H1 (cell line): ENCODE measurements at regions not wholly inside any gene's neighbourhood (a gene's known extent, or its start where the extent isn't known, plus 50 kb on each side); places are given as distances from the start of the nearest gene placed in this dataset.

ENCODE experiments used
- CTCF ChIA-PET: fragments of 300-600 bp; sonication (Branson Sonifier 250); formaldehyde crosslinking; loops from one replicate; lab custom pipeline; 2021; ENCODE audit not compliant: partially characterized antibody; lab: Charles Lee
- POLR2A ChIA-PET: fragments of 300-600 bp; sonication (Branson Sonifier 250); formaldehyde crosslinking; loops from one replicate; lab custom pipeline; 2021; ENCODE audit warnings: inconsistent platforms; ENCODE audit not compliant: partially characterized antibody; lab: Charles Lee
- DNase-seq, 2 experiments: peaks; one replicate each; pipeline versions ENCODE4 v3.0.0 to v3.0.0-alpha.2; 2010 to 2022; ENCODE audit warnings: low spot score in 2 of 2, low read depth in 1 of 2, mixed read lengths in 1 of 2
- FAIRE-seq: peaks from 2 replicates; lab custom pipeline; 2011; peaks lifted over from hg19 to GRCh38; lab: Jason Lieb, UNC
- H2AFZ ChIP-seq: 2 replicates; pipeline ENCODE4 v1.8.1; 2012; ENCODE audit warnings: low read length, inconsistent platforms
- H2AK5ac ChIP-seq: 2 replicates; pipeline ENCODE4 v1.6.1; 2013; ENCODE audit warnings: low read depth, low read length
- H2BK120ac ChIP-seq: replicated peaks from 2 replicates; pipeline ENCODE3; 2013; ENCODE audit warnings: low read depth, low read length, inconsistent platforms
- H2BK12ac ChIP-seq: 2 replicates; pipeline ENCODE4 v1.6.1; 2013; ENCODE audit warnings: low read depth, low read length
- H2BK15ac ChIP-seq: 2 replicates; pipeline ENCODE4 v1.6.1; 2013; ENCODE audit warnings: low read length
- H2BK20ac ChIP-seq: 2 replicates; pipeline ENCODE4 v1.6.1; 2013; ENCODE audit warnings: low read length
- H2BK5ac ChIP-seq: 2 replicates; pipeline ENCODE4 v1.6.1; 2013; ENCODE audit warnings: low read depth, low read length
- H3K14ac ChIP-seq: 2 replicates; pipeline ENCODE4 v1.6.1; 2013; ENCODE audit warnings: inconsistent platforms; ENCODE audit not compliant: insufficient read length
- H3K18ac ChIP-seq: 2 replicates; pipeline ENCODE4 v1.6.1; 2013; ENCODE audit warnings: low read length; ENCODE audit errors: extremely low read depth
- H3K23ac ChIP-seq: 2 replicates; pipeline ENCODE4 v1.6.1; 2013; ENCODE audit warnings: inconsistent platforms; ENCODE audit not compliant: insufficient read length
- H3K23me2 ChIP-seq: 2 replicates; pipeline ENCODE4 v1.6.1; 2013; ENCODE audit warnings: low read depth, low read length
- H3K27ac ChIP-seq: 2 replicates; pipeline ENCODE4 v1.6.1; 2011; ENCODE audit warnings: low read depth, low read length, inconsistent platforms
- H3K27me3 ChIP-seq, 4 experiments: replicated peaks in 1 of 4; 1 replicate in 1 of 4; 2 replicates in 3 of 4; pipeline versions ENCODE4 v1.6.1 to v1.8.1; 2011 to 2013; ENCODE audit warnings: low read length in 3 of 4, mild to moderate bottlenecking in 3 of 4, inconsistent platforms in 2 of 4, mixed read lengths in 2 of 4, moderate library complexity in 1 of 4; ENCODE audit not compliant: control insufficient read depth in 3 of 4, insufficient read depth in 3 of 4; ENCODE audit errors: extremely low read depth in 1 of 4
- H3K36me3 ChIP-seq, 4 experiments: 2 replicates each; pipeline versions ENCODE4 v1.6.1 to v1.8.1; 2011 to 2013; ENCODE audit warnings: mild to moderate bottlenecking in 4 of 4, low read length in 3 of 4, moderate library complexity in 2 of 4, control low read depth in 1 of 4, inconsistent platforms in 1 of 4; ENCODE audit not compliant: insufficient read depth in 4 of 4, control insufficient read depth in 2 of 4
- H3K4ac ChIP-seq: replicated peaks from 2 replicates; pipeline ENCODE3; 2013; ENCODE audit warnings: low read length, low read depth, mixed read lengths, inconsistent platforms; ENCODE audit not compliant: insufficient read length
- H3K4me1 ChIP-seq, 4 experiments: replicated peaks in 1 of 4; 1 replicate in 1 of 4; 2 replicates in 3 of 4; pipeline versions ENCODE4 v1.6.1 to v1.8.1; 2011 to 2013; ENCODE audit warnings: low read length in 3 of 4, inconsistent platforms in 2 of 4, mixed read lengths in 1 of 4; ENCODE audit not compliant: insufficient read depth in 4 of 4, control insufficient read depth in 3 of 4
- H3K4me2 ChIP-seq, 2 experiments: 2 replicates each; pipeline versions ENCODE4 v1.6.1 to v1.8.1; 2011 to 2013; ENCODE audit warnings: low read depth in 2 of 2, low read length in 2 of 2, control low read depth in 1 of 2, inconsistent platforms in 1 of 2, mild to moderate bottlenecking in 1 of 2; ENCODE audit not compliant: insufficient read depth in 1 of 2
- H3K4me3 ChIP-seq, 4 experiments: fragments of 200-600, 300-600 bp in 1 of 4; sonication (generic), shearing (Covaris generic), sonication (Bioruptor Twin) in 1 of 4; 2 replicates each; pipeline versions ENCODE4 v1.5.1 to v1.8.1; 2011 to 2016; ENCODE audit warnings: low read length in 4 of 4, low read depth in 3 of 4, control low read depth in 2 of 4, inconsistent platforms in 2 of 4, mild to moderate bottlenecking in 2 of 4, mixed read lengths in 1 of 4, moderate library complexity in 1 of 4; ENCODE audit not compliant: insufficient read depth in 2 of 4; ENCODE audit errors: extremely low read depth in 1 of 4
- H3K56ac ChIP-seq: replicated peaks from 2 replicates; pipeline ENCODE3; 2013; ENCODE audit warnings: low read depth, mild to moderate bottlenecking, mixed read lengths, low read length, inconsistent platforms; ENCODE audit not compliant: insufficient read length
- H3K79me1 ChIP-seq: 2 replicates; pipeline ENCODE4 v1.6.1; 2013; ENCODE audit warnings: low read depth, low read length, control low read depth
- H3K79me2 ChIP-seq, 2 experiments: 2 replicates each; pipeline versions ENCODE4 v1.6.1 to v1.8.1; 2012 to 2013; ENCODE audit warnings: low read length in 2 of 2, mild to moderate bottlenecking in 2 of 2, inconsistent platforms in 1 of 2; ENCODE audit not compliant: insufficient read depth in 2 of 2, control insufficient read depth in 1 of 2
- H3K9ac ChIP-seq, 4 experiments: replicated peaks in 1 of 4; 1 replicate in 1 of 4; 2 replicates in 3 of 4; pipeline versions ENCODE4 v1.6.1 to v1.8.1; 2011 to 2013; ENCODE audit warnings: low read depth in 3 of 4, low read length in 3 of 4, control low read depth in 2 of 4, mild to moderate bottlenecking in 2 of 4, moderate library complexity in 2 of 4, inconsistent platforms in 1 of 4; ENCODE audit errors: extremely low read depth in 1 of 4
- H3K9me3 ChIP-seq, 2 experiments: 2 replicates each; pipeline versions ENCODE4 v1.6.1 to v1.8.1; 2012 to 2013; ENCODE audit warnings: mild to moderate bottlenecking in 2 of 2, moderate library complexity in 2 of 2, control low read depth in 1 of 2, inconsistent platforms in 1 of 2, low read depth in 1 of 2, low read length in 1 of 2, mixed read lengths in 1 of 2; ENCODE audit not compliant: insufficient read depth in 2 of 2
- H4K20me1 ChIP-seq, 2 experiments: replicated peaks in 1 of 2; 2 replicates each; pipeline versions ENCODE3 to v1.8.1; 2011 to 2013; ENCODE audit warnings: inconsistent platforms in 2 of 2, low read length in 2 of 2, mild to moderate bottlenecking in 1 of 2; ENCODE audit not compliant: insufficient read depth in 2 of 2, control insufficient read depth in 1 of 2
- H4K5ac ChIP-seq: 2 replicates; pipeline ENCODE4 v1.6.1; 2013; ENCODE audit warnings: low read length, low read depth, mixed read lengths, inconsistent platforms; ENCODE audit not compliant: insufficient read length
- H4K8ac ChIP-seq: 2 replicates; pipeline ENCODE4 v1.8.0; 2013; ENCODE audit warnings: mild to moderate bottlenecking, moderate library complexity, low read length, inconsistent platforms; ENCODE audit not compliant: insufficient read depth; ENCODE audit errors: extremely low read depth
- H4K91ac ChIP-seq: replicated peaks from 2 replicates; pipeline ENCODE3; 2013; ENCODE audit warnings: low read length, mixed read lengths, inconsistent platforms; ENCODE audit not compliant: insufficient read length
- EP300 ChIP-seq, 2 experiments: IDR thresholded peaks; 1 replicate in 1 of 2; 2 replicates in 1 of 2; pipeline ENCODE4 v1.6.1; 2011 to 2012; ENCODE audit warnings: low read depth in 2 of 2, low read length in 2 of 2, mild to moderate bottlenecking in 2 of 2, borderline replicate concordance in 1 of 2, inconsistent platforms in 1 of 2, moderate library complexity in 1 of 2
- GTF2F1 ChIP-seq: IDR thresholded peaks from 2 replicates; pipeline ENCODE4 v1.6.1; 2012; ENCODE audit warnings: low read depth, low read length, improper control_type of control experiment, borderline replicate concordance
- HDAC6 ChIP-seq: IDR thresholded peaks from one replicate; pipeline ENCODE4 v1.7.1; 2012; ENCODE audit warnings: low read depth, mild to moderate bottlenecking, inconsistent platforms, low read length, moderate library complexity
- JUN ChIP-seq: IDR thresholded peaks from 2 replicates; pipeline ENCODE4 v1.6.1; 2011; ENCODE audit warnings: low read depth, mild to moderate bottlenecking, improper control_type of control experiment, low read length
- JUND ChIP-seq: IDR thresholded peaks from 2 replicates; pipeline ENCODE4 v1.6.1; 2011; ENCODE audit warnings: mild to moderate bottlenecking, improper control_type of control experiment, low read length
- KDM4A ChIP-seq: IDR thresholded peaks from one replicate; pipeline ENCODE4 v1.7.1; 2012; ENCODE audit warnings: low read depth, mild to moderate bottlenecking, moderate library complexity, low read length, inconsistent platforms; ENCODE audit not compliant: severe bottlenecking
- NANOG ChIP-seq: IDR thresholded peaks from 2 replicates; pipeline ENCODE4 v1.6.1; 2011; ENCODE audit warnings: low read length, low read depth, mild to moderate bottlenecking, inconsistent platforms; ENCODE audit not compliant: insufficient read depth, poor library complexity, severe bottlenecking
- PHF8 ChIP-seq: fragments of 200-600 bp; sonication (generic); conservative IDR thresholded peaks from 2 replicates; pipeline ENCODE4 v1.7.1; 2012; ENCODE audit warnings: low read depth, mild to moderate bottlenecking, inconsistent platforms, low read length, moderate library complexity
- POLR2A ChIP-seq, 2 experiments: IDR thresholded peaks; 1 replicate in 1 of 2; 2 replicates in 1 of 2; pipeline ENCODE4 v1.6.1; 2011; ENCODE audit warnings: low read depth in 2 of 2, low read length in 2 of 2, mild to moderate bottlenecking in 2 of 2; ENCODE audit errors: control extremely low read depth in 1 of 2
- RBBP5 ChIP-seq: IDR thresholded peaks from 2 replicates; pipeline ENCODE4 v1.7.1; 2012; ENCODE audit warnings: low read depth, mild to moderate bottlenecking, inconsistent platforms, low read length, moderate library complexity, borderline replicate concordance
- RFX5 ChIP-seq: IDR thresholded peaks from 2 replicates; pipeline ENCODE4 v1.6.1; 2011; ENCODE audit warnings: low read depth, low read length, improper control_type of control experiment, borderline replicate concordance
- SP4 ChIP-seq: IDR thresholded peaks from 2 replicates; pipeline ENCODE4 v1.6.1; 2012; ENCODE audit warnings: low read length, inconsistent platforms
- SUZ12 ChIP-seq: fragments of 200-600 bp; sonication (generic); IDR thresholded peaks from 2 replicates; pipeline ENCODE4 v1.6.1; 2012; ENCODE audit warnings: mild to moderate bottlenecking, inconsistent platforms, low read length, moderate library complexity, mixed read lengths
- ZNF274 ChIP-seq: IDR thresholded peaks from 2 replicates; pipeline ENCODE4 v1.7.0; 2012; ENCODE audit warnings: low read length, borderline replicate concordance; ENCODE audit errors: extremely low read depth
- WGBS, 2 experiments: shearing (Covaris generic) in 1 of 2; methylation state at CpG; one replicate each; pipeline versions ENCODE4 v1.1.6 to v1.1.7; 2013 to 2015; ENCODE audit warnings: low lambda C conversion rate in 2 of 2, mixed read lengths in 2 of 2, inconsistent platforms in 1 of 2, low coverage in 1 of 2, missing lambda C conversion rate in 1 of 2; ENCODE audit not compliant: insufficient replicate concordance in 2 of 2, insufficient coverage in 1 of 2, insufficient read length in 1 of 2; ENCODE audit errors: extremely low coverage in 1 of 2, missing lambda C conversion rate in 1 of 2; 5-methylcytosine and 5-hydroxymethylcytosine counted together

- POLR2A ChIA-PET = no interaction called here
- no peak overlapping the region for H3K23ac ChIP-seq
- no peak for DNase-seq
- no peak overlapping the region for H2BK120ac ChIP-seq
- H2BK20ac ChIP-seq = no peak overlapping the region
- no peak overlapping the region for H2BK5ac ChIP-seq
- H3K9ac ChIP-seq = no peak overlapping the region
- H3K56ac ChIP-seq = no peak overlapping the region
- H2BK15ac ChIP-seq = peak overlapping the region; percentile 50; the same call in 1 of the 2 replicates
- WGBS, 2 experiments = 92% methylated on average over 6 of the region's 6 CpGs; no CpG with 5 or more reads in 1 of the 2 experiments
- H3K4me1 ChIP-seq = no peaks in the 10 kb centered on the region
- no peak overlapping the region for H3K4me2 ChIP-seq
- H3K9me3 ChIP-seq = no peaks in the 10 kb centered on the region
- H3K27me3 ChIP-seq = no peaks in the 10 kb centered on the region
- no peaks in the 10 kb centered on the region for H3K36me3 ChIP-seq
- CTCF ChIA-PET = interaction anchor here (1.3 kb wide), 1 partner anchor 128 kb away, joined by 4 read pairs; no protein-coding TSS in a partner anchor
- no peak overlapping the region for H3K27ac ChIP-seq
- H3K79me1 ChIP-seq = no peaks in the 10 kb centered on the region
- H4K8ac ChIP-seq = no peak overlapping the region
- H3K4ac ChIP-seq = no peak overlapping the region
- H3K14ac ChIP-seq = no peak overlapping the region
- H3K79me2 ChIP-seq = no peaks in the 10 kb centered on the region
- no peak overlapping the region; the same call in 1 of the 2 replicates for H2AFZ ChIP-seq
- H3K23me2 ChIP-seq = no peaks in the 10 kb centered on the region
- H4K20me1 ChIP-seq = no peaks in the 10 kb centered on the region
- no peak overlapping the region for H3K4me3 ChIP-seq
- no peak overlapping the region for H2AK5ac ChIP-seq
- no peak overlapping the region for H4K91ac ChIP-seq
- FAIRE-seq = no peak
- no peak overlapping the region for H2BK12ac ChIP-seq
- no peak overlapping the region for H3K18ac ChIP-seq
- no peak overlapping the region for H4K5ac ChIP-seq
- no peak for TF ChIP-seq NANOG
- TF ChIP-seq GTF2F1 = no peak
- TF ChIP-seq SUZ12 = no peak
- TF ChIP-seq PHF8 = no peak
- no peak for TF ChIP-seq SP4
- TF ChIP-seq JUND = no peak
- no peak for TF ChIP-seq RBBP5
- no peak for TF ChIP-seq POLR2A (IDR thresholded peaks at IDR 0.05; ENCODE audit: control extremely low read depth in 1 of 2, low read depth in 2 of 2, low read length in 2 of 2)
- no peak for TF ChIP-seq HDAC6
- TF ChIP-seq ZNF274 = no peak
- TF ChIP-seq RFX5 = no peak
- TF ChIP-seq KDM4A = no peak
- TF ChIP-seq JUN = no peak
- TF ChIP-seq EP300 (IDR thresholded peaks at IDR 0.05; ENCODE audit: borderline replicate concordance in 1 of 2, low read depth in 2 of 2, low read length in 2 of 2) = no peak
These were observed 99.6 kb upstream of the TMEM170B start for GRCh38 chr6:11437824-11438459.
